ENCODE measurements at regions not wholly inside any gene's neighbourhood (a gene's known extent, or its start where the extent isn't known, plus 50 kb on each side); places are given as distances from the start of the nearest gene placed in this dataset.

GRCh38 chr13:94816256-94816655 lies 103.9 kb upstream of the SOX21 start:
- ATAC-seq: no peak
- Mint-ChIP-seq H3K4me3 (no peak overlapping the region), H3K4me1 (peaks cover 2% of the 10 kb centered on the region; the same call in 1 of the 3 replicates), H3K36me3 (ENCODE audit: low read depth) (no peaks in the 10 kb centered on the region), H3K27me3 (ENCODE audit: insufficient read depth, low read depth, poor library complexity) (peaks cover 1% of the 10 kb centered on the region), H3K9me3 (no peaks in the 10 kb centered on the region), H3K27ac (no peak overlapping the region)
- TF ChIP-seq STAT1 (IDR thresholded peaks at IDR 0.05; ENCODE audit: unreplicated experiment) (no peak), CTCF (conservative IDR thresholded peaks at IDR 0.05; ENCODE audit: low read depth in 2 of 2) (no peak), ZNF331 (CRISPR knock-in tag; IDR thresholded peaks at IDR 0.05; ENCODE audit: low read depth) (no peak), EZH2phosphoT487 (IDR thresholded peaks at IDR 0.05; ENCODE audit: unreplicated experiment) (no peak), REST (IDR thresholded peaks at IDR 0.05; ENCODE audit: unreplicated experiment) (no peak), ZNF462 (CRISPR knock-in tag; IDR thresholded peaks at IDR 0.05) (no peak), EZH2 (IDR thresholded peaks at IDR 0.05; ENCODE audit: low read depth, unreplicated experiment) (no peak), CREB1 (CRISPR knock-in tag; IDR thresholded peaks at IDR 0.05; ENCODE audit: low read depth) (no peak), NANOG (IDR thresholded peaks at IDR 0.05; ENCODE audit: borderline replicate concordance) (no peak), JUNB (IDR thresholded peaks at IDR 0.05; ENCODE audit: unreplicated experiment) (no peak), ETS1 (IDR thresholded peaks at IDR 0.05) (no peak), POLR2AphosphoS5 (IDR thresholded peaks at IDR 0.05; ENCODE audit: low read depth) (no peak), ZNF114 (CRISPR knock-in tag; IDR thresholded peaks at IDR 0.05) (no peak)
- Histone ChIP-seq H3K4me1 (ENCODE audit: insufficient read depth) (no peaks in the 10 kb centered on the region), H3K27me3 (ENCODE audit: insufficient read depth) (no peaks in the 10 kb centered on the region), H4K20me1 (replicated peaks; ENCODE audit: insufficient read depth) (no peaks in the 10 kb centered on the region), H3F3A (replicated peaks; ENCODE audit: low read depth) (no peaks in the 10 kb centered on the region), H3K4me3 (no peak overlapping the region), H2AFZ (no peak overlapping the region), H3K36me3 (ENCODE audit: insufficient read depth) (no peaks in the 10 kb centered on the region), H3K9me2 (ENCODE audit: insufficient read depth) (no peaks in the 10 kb centered on the region), H3K79me2 (replicated peaks; ENCODE audit: insufficient read depth) (no peaks in the 10 kb centered on the region), H3K4me2 (no peak overlapping the region), H3K27ac (ENCODE audit: low read depth) (no peak overlapping the region)
- DNase-seq (ENCODE audit: low spot score): no peak
